ENCODE measurements at regions not wholly inside any gene's neighbourhood (a gene's known extent, or its start where the extent isn't known, plus 50 kb on each side); places are given as distances from the start of the nearest gene placed in this dataset.

GRCh38 chr17:63223212-63223911, 222.7 kb downstream of the CYB561 start:
- TF ChIP-seq TAF1 (IDR thresholded peaks at IDR 0.05; ENCODE audit: low read depth) (no peak), CREB1 (IDR thresholded peaks at IDR 0.05; ENCODE audit: low read depth) (no peak)
